ENCODE measurements at regions not wholly inside any gene's neighbourhood (a gene's known extent, or its start where the extent isn't known, plus 50 kb on each side); places are given as distances from the start of the nearest gene placed in this dataset.

- no peaks in the 10 kb centered on the region for H3K27me3 ChIP-seq (replicated peaks; ENCODE audit: insufficient read depth)
- H3F3A ChIP-seq (ENCODE audit: insufficient read depth) = no peaks in the 10 kb centered on the region
- H3K79me2 ChIP-seq (ENCODE audit: insufficient read depth) = no peaks in the 10 kb centered on the region
- no peak overlapping the region for H3K4me3 ChIP-seq
- no peak overlapping the region for H2AFZ ChIP-seq
- peaks cover 6% of the 10 kb centered on the region for H3K4me1 ChIP-seq (ENCODE audit: insufficient read depth)
- H3K9me3 ChIP-seq (ENCODE audit: low read depth) = no peaks in the 10 kb centered on the region
- H3K4me2 ChIP-seq (ENCODE audit: unreplicated experiment) = no peak overlapping the region
- DNase-seq = no peak
- H3K27ac ChIP-seq = no peak overlapping the region
- in situ Hi-C loops (cut with MboI) = no loop called here
- H3K9ac ChIP-seq = no peak overlapping the region
- no peaks in the 10 kb centered on the region for H3K9me2 ChIP-seq (ENCODE audit: insufficient read depth)
- H3K36me3 ChIP-seq (ENCODE audit: low read depth) = no peaks in the 10 kb centered on the region
- 81 to 83% methylated on average over 3 of the region's 3 CpGs for WGBS, 2 experiments (ENCODE audit: low coverage in 1 of 2, low lambda C conversion rate in 2 of 2, missing lambda C conversion rate in 2 of 2)
- no peaks in the 10 kb centered on the region for H4K20me1 ChIP-seq (ENCODE audit: insufficient read depth)
- TF ChIP-seq EZH2phosphoT487 (IDR thresholded peaks at IDR 0.05; ENCODE audit: insufficient read depth, low read depth) (no peak), EZH2 (IDR thresholded peaks at IDR 0.05; ENCODE audit: insufficient read depth, poor library complexity, severe bottlenecking) (no peak)
Measured at GRCh38 chr12:94080341-94081009, 67.9 kb upstream of the PLXNC1 start.

GRCh38 chr12:94082690-94083089, 65.7 kb upstream of the PLXNC1 start:
- Histone ChIP-seq H4K20me1 (ENCODE audit: insufficient read depth) (no peaks in the 10 kb centered on the region), H2AFZ (no peak overlapping the region), H3K4me3 (no peak overlapping the region), H3K9ac (no peak overlapping the region), H3K79me2 (ENCODE audit: insufficient read depth) (no peaks in the 10 kb centered on the region), H3K9me3 (ENCODE audit: low read depth) (no peaks in the 10 kb centered on the region), H3K9me2 (ENCODE audit: insufficient read depth) (no peaks in the 10 kb centered on the region), H3K36me3 (ENCODE audit: low read depth) (no peaks in the 10 kb centered on the region), H3K27me3 (replicated peaks; ENCODE audit: insufficient read depth) (no peaks in the 10 kb centered on the region), H3F3A (ENCODE audit: insufficient read depth) (no peaks in the 10 kb centered on the region), H3K4me2 (ENCODE audit: unreplicated experiment) (no peak overlapping the region), H3K27ac (no peak overlapping the region), H3K4me1 (ENCODE audit: insufficient read depth) (no peaks in the 10 kb centered on the region)
- TF ChIP-seq EZH2 (IDR thresholded peaks at IDR 0.05; ENCODE audit: insufficient read depth, poor library complexity, severe bottlenecking) = no peak
- no peak for TF ChIP-seq EZH2phosphoT487 (IDR thresholded peaks at IDR 0.05; ENCODE audit: insufficient read depth, low read depth)
- in situ Hi-C loops (cut with MboI) = no loop called here
- WGBS, 2 experiments (ENCODE audit: low coverage in 1 of 2, low lambda C conversion rate in 2 of 2, missing lambda C conversion rate in 2 of 2) = 49 to 78% methylated on average over 2 to 5 of the region's 5 CpGs
- no peak for DNase-seq

- in situ Hi-C loops (cut with MboI) = loop anchor here (10.0 kb wide), 2 partner anchors 195 to 345 kb away; no protein-coding TSS in a partner anchor
- no peaks in the 10 kb centered on the region for H3K79me2 ChIP-seq (ENCODE audit: insufficient read depth)
- H3K9me3 ChIP-seq (ENCODE audit: low read depth) = no peaks in the 10 kb centered on the region
- no peak overlapping the region for H3K9ac ChIP-seq
- no peak overlapping the region for H3K4me2 ChIP-seq (ENCODE audit: unreplicated experiment)
- DNase-seq = peak; percentile 34
- TF ChIP-seq EZH2 (IDR thresholded peaks at IDR 0.05; ENCODE audit: insufficient read depth, poor library complexity, severe bottlenecking) (no peak), EZH2phosphoT487 (IDR thresholded peaks at IDR 0.05; ENCODE audit: insufficient read depth, low read depth) (no peak)
- no peak overlapping the region for H3K4me3 ChIP-seq
- H2AFZ ChIP-seq = no peak overlapping the region
- peaks cover 25% of the 10 kb centered on the region for H3K4me1 ChIP-seq (ENCODE audit: insufficient read depth)
- H3K27me3 ChIP-seq (replicated peaks; ENCODE audit: insufficient read depth) = no peaks in the 10 kb centered on the region
- H3K9me2 ChIP-seq (ENCODE audit: insufficient read depth) = no peaks in the 10 kb centered on the region
- peaks cover 18% of the 10 kb centered on the region; the same call in 1 of the 2 replicates for H3F3A ChIP-seq (ENCODE audit: insufficient read depth)
- no peaks in the 10 kb centered on the region for H4K20me1 ChIP-seq (ENCODE audit: insufficient read depth)
- H3K27ac ChIP-seq = no peak overlapping the region
- H3K36me3 ChIP-seq (ENCODE audit: low read depth) = no peaks in the 10 kb centered on the region
- 93 to 94% methylated on average over 3 of the region's 3 CpGs for WGBS, 2 experiments (ENCODE audit: low coverage in 1 of 2, low lambda C conversion rate in 2 of 2, missing lambda C conversion rate in 2 of 2)
Measured at GRCh38 chr12:94089891-94090290, 58.5 kb upstream of the PLXNC1 start.

- Histone ChIP-seq H2AFZ (peak overlapping the region; percentile 14; the same call in 1 of the 2 replicates), H3K9me3 (ENCODE audit: low read depth) (no peaks in the 10 kb centered on the region), H3K9me2 (ENCODE audit: insufficient read depth) (no peaks in the 10 kb centered on the region), H3K27me3 (replicated peaks; ENCODE audit: insufficient read depth) (no peaks in the 10 kb centered on the region), H3K4me2 (ENCODE audit: unreplicated experiment) (no peak overlapping the region), H3K4me1 (ENCODE audit: insufficient read depth) (peaks cover 29% of the 10 kb centered on the region), H3K36me3 (ENCODE audit: low read depth) (no peaks in the 10 kb centered on the region), H3K27ac (peak overlapping the region; percentile 46), H4K20me1 (ENCODE audit: insufficient read depth) (no peaks in the 10 kb centered on the region), H3F3A (ENCODE audit: insufficient read depth) (peaks cover 18% of the 10 kb centered on the region; the same call in 1 of the 2 replicates), H3K9ac (no peak overlapping the region), H3K79me2 (ENCODE audit: insufficient read depth) (no peaks in the 10 kb centered on the region), H3K4me3 (no peak overlapping the region)
- WGBS, 2 experiments (ENCODE audit: low coverage in 1 of 2, low lambda C conversion rate in 2 of 2, missing lambda C conversion rate in 2 of 2) = 19 to 28% methylated on average over 2 of the region's 2 CpGs
- peak; percentile 75 for DNase-seq
- in situ Hi-C loops (cut with MboI) = loop anchor here (10.0 kb wide), 2 partner anchors 197 to 347 kb away; no protein-coding TSS in a partner anchor
- TF ChIP-seq EZH2 (IDR thresholded peaks at IDR 0.05; ENCODE audit: insufficient read depth, poor library complexity, severe bottlenecking) = no peak
- TF ChIP-seq EZH2phosphoT487 (IDR thresholded peaks at IDR 0.05; ENCODE audit: insufficient read depth, low read depth) = no peak
Measured at GRCh38 chr12:94091624-94092023, 56.8 kb upstream of the PLXNC1 start.

All from GM23248 (cell line).